GM20431 (cell line): ENCODE measurements at regions not wholly inside any gene's neighbourhood (a gene's known extent, or its start where the extent isn't known, plus 50 kb on each side); places are given as distances from the start of the nearest gene placed in this dataset.

ENCODE experiments used
- in situ Hi-C: fragments of 300-500 bp; cut with MseI, MboI; formaldehyde crosslinking; loops from one replicate; pipeline ENCODE4 v1.15.0; 2020; ENCODE audit warnings: low sequenced_read_pairs; ENCODE audit not compliant: unreplicated experiment

DNA sequence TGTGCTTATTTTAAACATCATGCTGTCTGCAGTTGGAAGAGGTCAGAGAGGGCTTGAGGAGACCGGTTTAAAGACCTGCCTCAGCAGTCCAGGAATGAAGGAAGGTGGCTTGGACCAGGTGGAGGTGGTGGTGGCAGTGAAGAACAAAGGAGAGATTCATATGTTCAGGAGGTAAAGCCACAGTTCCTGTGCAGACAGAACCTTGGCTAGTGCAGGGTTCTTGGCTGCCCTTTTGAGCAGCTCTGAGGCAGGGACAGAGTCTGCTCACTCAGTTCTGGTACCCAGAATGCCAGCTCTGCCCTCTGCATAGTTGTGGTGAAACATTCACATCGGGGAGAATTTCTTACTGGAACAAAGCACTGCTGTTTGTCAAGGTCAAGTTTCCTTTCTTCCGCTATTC is 669.7 kb upstream of the HS6ST1 start:
- in situ Hi-C loops, result no loop called here

DNA sequence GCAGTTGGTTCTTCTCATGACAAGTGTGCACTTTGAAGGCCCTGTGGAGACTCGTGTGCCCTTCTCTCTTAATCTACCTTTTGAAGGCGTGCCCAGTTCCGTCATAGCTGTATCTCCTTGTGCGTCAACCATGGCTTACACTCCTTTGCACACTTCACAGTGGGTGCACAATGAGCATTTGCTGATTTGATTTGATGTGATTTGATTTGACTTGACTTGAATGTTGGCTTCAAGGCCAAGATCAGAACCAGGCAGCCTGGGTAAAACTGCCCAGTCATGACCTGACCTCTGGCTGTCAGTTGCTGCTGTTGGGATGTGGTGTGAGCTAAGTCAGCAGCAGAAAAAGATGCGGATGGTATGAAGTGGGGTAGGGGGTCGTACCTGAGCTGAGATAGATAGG is 670.3 kb upstream of the HS6ST1 start:
- in situ Hi-C loops, result no loop called here

DNA sequence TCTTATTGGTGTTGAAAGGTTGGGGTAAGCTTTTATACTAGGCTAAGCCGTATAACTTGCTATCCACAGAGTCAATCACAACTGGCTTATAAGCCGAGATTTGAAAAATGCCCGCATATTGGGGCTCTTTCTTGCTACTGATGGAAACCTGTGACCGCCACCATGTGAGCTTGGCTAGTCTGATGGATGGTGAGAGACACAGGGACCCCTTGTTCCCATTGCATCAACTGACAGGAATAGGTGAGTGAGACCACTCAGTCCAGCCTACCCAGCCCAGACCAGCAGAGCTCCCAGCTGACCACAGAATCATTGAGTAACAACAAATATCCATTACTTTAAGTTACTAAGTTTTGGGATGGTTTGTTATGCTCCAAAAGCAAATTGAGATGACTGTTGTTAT is 676.4 kb upstream of the HS6ST1 start:
- in situ Hi-C loops, result no loop called here

DNA sequence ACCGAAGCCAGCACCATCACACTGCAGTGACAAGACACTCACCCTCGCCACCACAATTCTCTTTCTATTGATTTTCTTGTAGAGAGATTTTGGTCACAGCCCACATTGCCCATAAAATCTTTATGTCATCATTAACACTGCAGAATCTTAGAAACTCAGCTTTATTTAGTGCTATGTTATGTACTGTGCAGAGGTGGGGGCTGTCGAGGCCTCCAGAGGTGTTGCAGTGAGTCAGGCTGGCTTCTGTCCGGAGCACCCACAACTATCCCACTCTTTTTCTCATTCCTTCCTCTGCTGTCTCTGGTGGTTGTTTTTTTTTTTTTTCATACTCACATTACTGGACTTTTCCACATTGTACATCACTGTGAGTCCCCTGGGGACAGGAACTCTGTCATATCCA is 677.4 kb upstream of the HS6ST1 start:
- in situ Hi-C loops, result no loop called here

DNA sequence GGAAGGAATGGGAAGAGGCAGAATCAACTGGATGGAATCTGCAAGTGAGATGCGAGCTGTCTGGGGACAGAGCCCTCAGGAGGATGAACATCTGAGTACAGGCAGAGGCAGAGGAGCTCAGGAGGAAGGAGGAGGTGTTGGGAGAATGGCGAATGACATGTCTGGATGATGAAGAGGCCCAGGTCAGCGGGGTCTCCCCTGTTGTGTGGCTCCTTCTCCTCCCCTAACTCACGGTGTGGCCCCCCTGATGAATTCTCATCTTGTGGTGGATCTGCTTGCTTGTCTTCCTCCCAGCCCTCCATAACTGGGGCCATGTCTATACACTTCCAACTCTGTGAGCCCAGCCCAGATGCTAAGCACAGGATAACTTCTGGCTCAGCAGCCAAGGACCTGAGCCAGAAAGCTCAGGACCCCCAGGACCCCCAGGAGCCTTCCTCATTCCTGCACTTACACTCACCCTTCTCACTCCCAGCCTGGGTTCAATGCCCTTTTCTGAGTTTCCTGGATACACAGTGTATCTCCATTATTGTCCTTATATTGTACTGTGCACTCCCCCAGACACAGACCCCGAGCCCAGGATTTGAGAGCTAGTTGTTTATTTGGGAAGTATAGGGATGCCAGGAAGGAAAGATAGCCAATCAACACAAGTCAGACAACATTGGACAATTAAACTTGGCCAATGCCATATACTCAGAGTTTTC is 678.6 kb upstream of the HS6ST1 start:
- in situ Hi-C loops, result no loop called here

DNA sequence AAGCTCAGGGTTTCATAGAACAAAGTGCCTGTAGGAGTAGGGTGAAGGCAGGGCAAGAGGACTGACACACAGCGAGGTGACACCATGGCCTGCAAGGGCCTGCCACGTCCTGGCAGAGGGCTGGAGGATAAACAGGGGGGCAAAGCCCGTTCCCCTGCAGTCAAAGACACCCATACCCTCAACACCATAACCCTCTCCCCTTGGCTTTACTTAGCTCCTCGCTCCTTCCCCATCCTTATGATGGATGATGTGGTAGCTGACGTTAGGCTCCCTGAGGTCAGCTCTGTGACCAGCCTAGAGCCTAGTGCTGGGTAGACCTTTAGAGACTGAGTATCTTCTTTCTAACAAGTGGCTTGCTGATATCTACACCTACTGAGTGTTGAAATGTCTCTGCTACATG is 683.3 kb upstream of the HS6ST1 start:
- in situ Hi-C loops, result no loop called here

DNA sequence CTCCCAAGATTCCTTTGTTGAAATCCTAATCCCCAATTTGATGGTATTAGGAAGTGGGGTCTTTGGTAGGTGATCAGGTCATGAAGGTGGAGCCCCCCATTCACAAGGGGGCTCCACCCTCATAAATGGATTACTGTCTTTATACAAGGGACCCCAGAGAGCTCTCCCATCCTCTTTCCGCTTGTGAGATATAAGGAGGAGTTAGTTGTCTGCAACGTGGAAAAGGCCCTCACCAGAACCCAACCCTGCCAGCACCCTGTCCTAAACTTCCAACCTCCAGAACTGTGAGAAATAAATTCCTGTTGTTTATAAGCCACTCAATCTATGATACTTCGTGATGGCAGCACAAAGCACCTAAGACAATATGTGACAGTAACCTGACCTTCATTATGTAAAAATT is 684.1 kb upstream of the HS6ST1 start:
- in situ Hi-C loops, result no loop called here

DNA sequence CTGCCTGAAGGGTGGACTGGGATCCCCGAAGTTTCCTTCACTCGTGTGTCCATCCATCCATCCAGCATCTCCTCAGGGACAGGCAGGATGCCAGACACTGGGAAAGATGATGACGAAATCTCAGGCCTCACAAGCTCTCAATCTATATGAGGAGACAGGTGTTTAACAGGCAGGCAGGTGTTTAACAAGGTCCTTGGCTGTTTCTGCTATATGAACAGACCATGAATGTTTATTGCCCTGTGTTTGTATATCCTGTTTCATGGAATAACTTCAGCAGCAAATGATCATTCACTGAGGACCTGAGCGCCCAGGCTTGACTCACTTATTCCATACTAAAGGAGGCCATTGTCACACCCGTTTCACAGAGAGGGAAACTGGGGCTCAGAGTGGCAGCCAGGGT is 685.8 kb upstream of the HS6ST1 start:
- in situ Hi-C loops, result no loop called here

DNA sequence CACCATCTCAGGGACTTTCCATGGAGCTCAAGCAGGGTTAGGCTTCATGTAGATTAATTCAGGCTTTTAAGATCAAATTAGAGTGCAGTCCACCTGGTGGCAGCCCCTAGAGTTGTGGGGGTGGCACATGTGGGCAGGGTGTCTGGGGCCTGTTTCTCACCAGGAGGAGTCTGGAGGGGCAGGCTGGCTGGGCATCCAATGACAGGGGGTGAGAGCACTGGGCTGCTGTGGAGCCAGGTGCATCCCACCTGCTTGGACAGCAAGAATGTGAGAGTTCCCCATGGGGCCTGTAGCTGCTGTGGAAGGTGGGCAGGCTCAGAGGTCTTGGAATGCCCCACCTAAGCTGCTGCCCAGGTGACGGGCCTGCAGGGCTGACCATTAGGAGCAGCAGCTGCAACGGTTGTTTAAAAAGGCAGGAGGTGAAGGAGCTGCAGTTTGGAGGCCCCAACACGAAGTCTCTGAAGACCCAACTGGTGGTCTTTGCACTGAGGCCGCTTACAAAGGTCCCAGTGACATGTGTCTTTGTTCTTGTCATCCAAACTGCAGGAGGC is 686.3 kb upstream of the HS6ST1 start:
- in situ Hi-C loops, result no loop called here

DNA sequence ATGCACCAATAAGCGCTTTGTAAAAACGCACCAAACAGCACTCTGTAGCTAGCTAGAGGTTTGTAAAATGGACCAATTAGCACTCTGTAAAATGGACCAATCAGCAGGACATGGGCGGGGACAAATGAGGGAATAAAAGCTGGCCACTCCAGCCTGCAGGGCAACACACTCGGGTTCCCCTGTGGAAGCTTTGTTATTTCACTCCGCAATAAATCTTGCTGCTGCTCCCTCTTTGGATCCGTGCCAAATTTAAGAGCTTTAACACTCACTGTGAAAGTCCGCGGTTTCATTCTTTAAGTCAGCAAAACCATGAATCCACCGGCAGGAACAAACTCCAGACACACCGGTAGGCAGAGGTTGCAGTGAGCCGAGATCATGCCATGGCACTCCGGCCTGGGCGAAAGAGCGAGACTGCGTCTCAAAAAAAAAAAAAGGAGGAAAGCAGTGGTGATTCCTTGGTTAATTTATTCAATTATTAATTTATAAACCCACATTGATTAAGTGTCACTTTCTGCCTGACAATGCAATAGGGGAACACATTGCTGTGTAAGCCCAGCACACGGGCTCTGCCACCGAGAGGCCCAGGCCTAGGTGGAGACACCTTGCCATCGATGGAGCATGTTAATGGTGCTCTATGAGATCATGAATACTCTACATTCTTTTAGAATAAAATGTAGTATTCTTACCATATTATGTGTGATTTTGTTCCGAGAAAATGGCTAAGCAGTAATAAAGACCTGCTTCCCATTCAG is 687.6 kb upstream of the HS6ST1 start:
- in situ Hi-C loops, result no loop called here

DNA sequence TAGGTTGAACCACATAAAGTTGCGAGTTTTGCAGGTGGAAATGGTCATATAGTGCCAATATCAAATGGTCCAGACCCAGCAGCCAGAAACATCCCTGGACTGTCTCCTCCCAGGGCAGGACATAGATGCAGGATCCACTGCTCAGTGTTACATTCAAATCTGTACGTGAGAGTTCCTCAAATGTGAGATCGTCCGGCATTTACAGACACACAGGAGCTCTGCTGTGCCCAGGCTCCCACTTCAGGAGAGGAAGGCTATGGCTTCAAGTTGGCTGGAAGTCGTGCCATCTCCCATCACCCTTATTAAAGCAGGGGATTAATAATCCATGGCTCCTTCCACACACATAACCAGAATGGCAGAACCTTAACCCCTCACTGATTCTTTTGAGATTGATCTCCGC is 688.2 kb upstream of the HS6ST1 start:
- in situ Hi-C loops, result no loop called here

DNA sequence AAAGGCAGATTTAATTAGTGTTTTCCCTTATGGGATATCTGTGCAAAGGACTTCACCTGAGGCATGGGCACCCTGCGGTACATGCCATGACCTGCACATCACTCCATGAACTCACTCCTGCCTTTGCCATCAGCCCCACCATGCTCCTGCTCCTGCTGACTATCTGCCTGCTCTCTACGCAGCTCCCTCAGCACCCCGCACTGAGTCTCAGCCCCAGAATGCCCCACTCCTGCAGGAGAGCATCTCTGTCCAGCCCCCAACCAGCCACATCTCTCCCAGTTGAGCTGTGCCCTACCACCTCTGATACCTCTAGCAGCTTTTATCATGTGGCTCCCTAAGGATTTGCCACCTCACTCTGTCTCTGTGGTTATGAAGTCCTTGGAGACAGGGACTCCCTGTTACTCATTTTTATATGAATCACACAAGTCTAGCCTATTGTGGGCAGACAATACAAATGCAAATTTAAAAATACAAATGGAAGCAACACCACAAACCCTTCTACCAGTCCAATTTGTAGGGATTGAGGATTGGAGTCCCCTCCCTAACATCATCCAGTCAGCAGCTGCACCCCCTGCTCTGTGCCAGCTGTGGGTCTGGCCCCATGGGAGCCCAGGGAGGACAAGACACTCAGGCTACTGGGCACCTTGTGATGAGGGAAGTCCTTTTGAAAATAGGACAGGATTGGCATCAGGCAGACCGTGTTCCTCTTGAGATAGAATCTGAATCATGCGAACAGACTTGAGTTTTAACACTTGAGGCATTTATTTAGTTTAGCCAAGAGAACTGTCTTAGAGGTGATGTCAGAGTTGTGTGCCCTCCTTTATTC is 689.6 kb upstream of the HS6ST1 start:
- in situ Hi-C loops, result no loop called here

DNA sequence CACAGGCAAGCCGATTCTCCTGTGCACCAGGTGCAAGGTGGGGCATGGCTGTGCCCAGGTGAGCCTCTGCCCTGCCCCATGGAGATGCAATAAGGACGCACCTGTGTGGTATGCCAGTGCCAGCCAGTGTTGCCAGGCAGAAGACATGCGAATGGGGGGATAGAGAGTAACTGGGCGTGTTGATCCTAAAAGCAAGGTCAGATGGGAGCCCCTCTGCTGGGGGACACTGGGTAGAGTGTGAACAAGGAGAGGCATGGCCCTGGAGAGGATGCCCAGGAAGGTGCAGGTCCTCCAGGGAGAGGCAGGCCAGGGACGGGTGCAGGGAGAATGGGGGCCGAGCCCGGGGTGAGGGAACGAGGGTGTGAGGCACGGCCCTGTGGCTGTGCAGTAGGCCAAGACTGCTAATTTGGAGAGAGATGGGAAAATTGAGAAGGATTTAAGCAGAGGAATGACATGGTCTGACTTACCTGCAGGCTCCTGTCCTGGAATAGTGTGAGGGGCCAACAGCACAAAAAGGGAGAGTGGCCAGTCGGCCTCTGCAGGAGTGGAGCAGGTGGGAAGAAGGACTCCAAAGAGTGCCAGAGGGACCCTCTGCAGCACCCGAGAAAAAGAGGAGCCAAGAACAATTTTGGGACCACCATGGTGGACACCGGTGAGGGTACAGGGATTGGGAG is 690.4 kb upstream of the HS6ST1 start:
- in situ Hi-C loops, result no loop called here

DNA sequence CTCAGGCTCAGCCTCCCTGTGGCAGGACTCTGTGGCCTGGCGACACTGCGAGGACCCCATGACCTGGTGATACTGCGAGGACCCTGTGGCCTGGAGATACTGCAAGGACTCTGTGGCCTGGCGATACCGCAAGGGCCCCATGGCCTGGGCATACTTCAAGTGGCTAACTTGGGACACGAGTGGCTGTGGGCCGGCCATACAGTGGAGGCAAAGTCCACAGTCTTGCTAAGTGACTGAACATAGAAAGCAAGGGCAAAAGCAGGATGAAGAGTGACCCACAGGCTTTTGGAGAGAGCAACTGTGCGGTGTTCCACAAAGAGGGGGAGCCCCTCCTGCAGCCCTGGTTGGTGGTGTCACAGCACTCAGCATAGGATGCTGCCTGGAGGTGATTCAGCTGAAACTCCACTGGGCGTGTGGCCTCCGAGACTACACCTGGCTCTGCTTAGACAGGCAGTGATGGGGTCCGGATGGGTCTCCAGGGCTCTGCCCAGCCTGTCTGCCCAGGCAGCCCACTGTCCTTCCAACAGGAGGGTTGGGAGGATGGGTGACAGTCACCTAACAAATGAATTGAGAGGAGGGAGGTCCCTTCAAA is 691.0 kb upstream of the HS6ST1 start:
- in situ Hi-C loops, result no loop called here

DNA sequence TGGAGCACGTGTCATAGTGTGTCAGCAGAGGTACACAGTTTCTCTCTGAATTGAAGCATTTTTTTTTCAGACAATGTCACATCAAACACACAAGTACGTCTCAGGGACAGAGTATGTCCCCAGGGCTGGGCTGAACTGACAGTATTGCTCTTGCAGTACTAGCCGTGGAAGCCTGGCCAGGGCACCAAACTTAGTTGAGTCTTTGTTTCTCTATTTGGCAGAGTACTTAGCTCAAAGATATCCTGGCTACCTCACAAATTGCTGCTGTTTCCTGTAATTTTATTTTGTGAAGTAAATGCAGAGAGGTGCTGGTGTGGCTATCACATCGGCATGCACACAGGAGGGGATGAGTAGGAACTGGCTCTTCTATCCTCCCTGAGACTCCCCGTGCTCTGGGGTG is 691.6 kb upstream of the HS6ST1 start:
- in situ Hi-C loops, result no loop called here

DNA sequence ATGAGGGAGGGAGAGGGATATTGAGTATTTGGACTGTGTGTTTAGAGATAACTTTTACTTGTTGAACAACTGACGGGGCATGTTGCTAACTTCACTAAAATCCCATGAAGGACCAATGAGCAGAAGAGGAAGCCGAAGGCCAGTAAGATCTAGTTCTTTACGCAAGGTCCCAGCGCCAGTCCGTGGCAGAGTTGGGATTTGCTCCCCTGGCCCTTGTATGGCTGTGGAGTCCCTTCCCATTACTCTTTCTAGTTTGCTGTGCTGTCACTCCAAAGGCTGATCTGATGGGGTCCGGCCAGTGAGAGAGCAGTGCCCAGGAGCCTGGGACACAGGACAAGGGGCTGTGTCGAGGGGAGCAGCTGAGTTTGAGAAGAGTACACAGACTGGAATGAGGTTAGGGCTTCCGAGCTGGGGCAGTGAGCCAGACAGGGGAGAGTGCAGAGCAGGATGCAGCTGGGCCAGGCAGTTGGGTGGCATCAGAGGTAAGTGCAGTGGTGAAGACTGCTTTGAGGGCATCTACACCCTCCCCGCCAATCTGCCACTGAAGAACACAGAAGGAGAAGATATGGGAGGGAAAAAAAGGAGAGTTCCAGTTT is 692.9 kb upstream of the HS6ST1 start:
- in situ Hi-C loops, result no loop called here

DNA sequence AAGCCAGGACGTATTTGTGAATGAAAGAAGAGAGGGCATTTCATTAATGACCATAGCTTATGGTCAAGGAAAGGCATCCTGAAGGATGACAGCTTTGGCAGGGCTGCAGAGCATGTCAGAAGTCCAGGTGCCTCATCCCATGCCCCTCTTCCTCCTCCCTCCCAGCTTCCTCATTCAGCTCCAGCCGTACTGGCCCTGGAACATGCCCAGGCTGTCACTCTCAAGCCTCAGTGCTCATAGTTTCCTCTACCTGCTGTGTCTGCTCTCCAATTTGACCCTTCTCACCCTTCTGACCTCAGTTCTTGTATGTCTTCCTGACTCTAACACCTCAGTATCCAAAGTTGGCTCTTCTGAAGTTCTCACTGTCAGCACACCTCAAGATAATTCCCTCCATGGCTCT is 695.8 kb upstream of the HS6ST1 start:
- in situ Hi-C loops, result no loop called here

DNA sequence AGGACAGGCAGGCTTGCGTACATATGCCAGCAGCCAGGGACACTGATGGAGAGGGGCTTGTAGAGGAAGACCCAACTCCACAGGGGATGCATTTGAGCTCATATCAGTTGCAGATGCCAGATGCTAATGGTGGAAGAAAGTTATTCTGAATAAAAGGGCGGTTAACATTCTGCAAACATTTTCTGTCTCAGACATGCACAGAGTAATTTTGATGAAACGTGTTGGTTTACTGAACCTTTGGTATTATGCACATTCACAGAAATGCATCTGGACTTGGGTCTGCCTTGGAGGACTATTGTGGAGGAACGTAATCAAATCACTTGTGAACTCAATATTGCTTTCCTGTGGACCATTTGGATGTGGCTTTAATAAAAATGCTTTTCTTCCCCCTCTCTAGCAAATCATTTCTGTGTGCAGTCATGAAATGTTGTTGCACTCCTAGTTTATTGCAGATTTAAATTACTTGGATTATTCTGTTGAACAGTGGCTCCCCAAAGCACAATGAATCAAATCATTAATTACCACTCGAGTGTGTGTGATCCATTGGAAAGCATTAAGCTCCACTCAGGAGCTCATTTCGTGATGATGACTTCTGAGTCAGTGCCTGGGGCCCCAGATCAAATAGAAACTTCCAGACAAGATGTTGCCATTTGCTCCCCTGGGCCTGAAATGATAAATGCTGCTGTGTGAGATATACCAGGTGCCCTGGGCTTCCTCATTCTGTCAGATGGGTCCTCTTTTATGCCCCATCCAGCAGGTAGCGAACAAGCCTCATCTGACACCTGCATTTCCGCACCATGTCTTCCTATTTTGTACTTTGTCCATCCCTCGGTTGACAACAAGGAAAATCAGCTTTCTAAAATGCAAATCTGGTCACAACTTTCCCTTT is 697.0 kb upstream of the HS6ST1 start:
- in situ Hi-C loops, result no loop called here

DNA sequence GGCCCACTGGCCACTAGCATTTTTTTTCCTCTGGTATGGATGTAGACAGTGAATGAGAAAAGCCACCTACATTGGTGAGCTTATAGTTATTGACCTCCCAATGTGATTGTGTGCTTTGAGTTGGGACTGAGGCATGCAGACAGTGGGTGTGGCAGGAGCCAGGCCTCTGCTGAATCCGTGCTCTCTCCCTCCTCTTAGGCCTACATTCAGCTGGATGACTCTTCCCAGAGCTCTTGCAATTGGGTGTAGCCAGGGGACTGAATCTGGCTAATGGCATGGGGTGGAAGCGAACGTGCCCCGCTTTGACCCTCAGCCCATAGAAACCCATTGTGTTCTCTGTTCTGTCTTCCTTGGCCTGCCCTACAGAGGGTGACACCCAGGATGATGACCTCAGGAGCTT is 698.3 kb upstream of the HS6ST1 start:
- in situ Hi-C loops, result no loop called here
